SK-N-SH treated with all-trans-retinoic acid at 6 μM for 48 hours (cell line): ENCODE measurements at regions not wholly inside any gene's neighbourhood (a gene's known extent, or its start where the extent isn't known, plus 50 kb on each side); places are given as distances from the start of the nearest gene placed in this dataset.

Experiments used
- ATAC-seq: fragments of 200-7000 bp; cut with Tn5 transposase; 3 replicates; pipeline ENCODE4 v1.9.1; 2020; ENCODE audit warnings: mild to moderate bottlenecking, moderate library complexity
- BACH2 ChIP-seq: fragments of 250-450 bp; sonication (Bioruptor Pico); IDR thresholded peaks from 2 replicates; pipeline ENCODE4 v1.9.0; 2021; ENCODE audit warnings: mild to moderate bottlenecking, borderline replicate concordance
- CREB5 ChIP-seq: fragments of 250-450 bp; sonication (Bioruptor Pico); IDR thresholded peaks from 2 replicates; pipeline ENCODE4 v1.5.1; 2020; ENCODE audit warnings: low read depth, mild to moderate bottlenecking, moderate library complexity
- CSDC2 ChIP-seq: fragments of 250-450 bp; sonication (Bioruptor Pico); IDR thresholded peaks from 2 replicates; pipeline ENCODE4 v1.5.0; 2020; ENCODE audit warnings: mild to moderate bottlenecking, moderate library complexity
- CSRNP3 ChIP-seq: fragments of 250-450 bp; sonication (Bioruptor Pico); IDR thresholded peaks from 2 replicates; pipeline ENCODE4 v1.5.1; 2021; ENCODE audit warnings: mild to moderate bottlenecking, moderate library complexity
- ESRRG ChIP-seq: fragments of 250-450 bp; sonication (Bioruptor Pico); IDR thresholded peaks from 2 replicates; pipeline ENCODE4 v1.6.1; 2021; ENCODE audit warnings: mild to moderate bottlenecking
- GLIS3 ChIP-seq: fragments of 250-450 bp; sonication (Bioruptor Pico); IDR thresholded peaks from 2 replicates; pipeline ENCODE4 v1.5.0; 2020; ENCODE audit warnings: mild to moderate bottlenecking, moderate library complexity
- OSR1 ChIP-seq: fragments of 250-450 bp; sonication (Bioruptor Pico); IDR thresholded peaks from 2 replicates; pipeline ENCODE4 v1.8.0; 2022; ENCODE audit warnings: moderate library complexity, mild to moderate bottlenecking, inconsistent platforms
- PATZ1 ChIP-seq: fragments of 250-450 bp; sonication (Bioruptor Pico); IDR thresholded peaks from 2 replicates; pipeline ENCODE4 v1.8.0; 2020; ENCODE audit warnings: mild to moderate bottlenecking, moderate library complexity, borderline replicate concordance
- POU6F1 ChIP-seq: fragments of 250-450 bp; sonication (Bioruptor Pico); IDR thresholded peaks from 2 replicates; pipeline ENCODE4 v1.8.0; 2021; ENCODE audit warnings: low read depth, mild to moderate bottlenecking, moderate library complexity, borderline replicate concordance
- PPARA ChIP-seq: fragments of 250-450 bp; sonication (Bioruptor Pico); IDR thresholded peaks from 2 replicates; pipeline ENCODE4 v1.5.0; 2020; ENCODE audit warnings: mild to moderate bottlenecking, borderline replicate concordance
- SNAI2 ChIP-seq: fragments of 250-450 bp; sonication (Bioruptor Pico); IDR thresholded peaks from 2 replicates; pipeline ENCODE4 v1.5.0; 2020; ENCODE audit warnings: mild to moderate bottlenecking, moderate library complexity
- TOX ChIP-seq: fragments of 250-450 bp; sonication (Bioruptor Pico); IDR thresholded peaks from 2 replicates; pipeline ENCODE4 v1.8.0; 2021; ENCODE audit warnings: mild to moderate bottlenecking, moderate library complexity, borderline replicate concordance
- TSHZ2 ChIP-seq: fragments of 250-450 bp; sonication (Bioruptor Pico); IDR thresholded peaks from 2 replicates; pipeline ENCODE4 v1.5.0; 2020; ENCODE audit warnings: mild to moderate bottlenecking, moderate library complexity
- ZNF565 ChIP-seq: fragments of 450-650 bp; formaldehyde crosslinking; conservative IDR thresholded peaks from 2 replicates; pipeline ENCODE4 v1.5.0; 2020; ENCODE audit warnings: low read depth, mild to moderate bottlenecking, moderate library complexity
- ZNF70 ChIP-seq: fragments of 450-650 bp; formaldehyde crosslinking; IDR thresholded peaks from 2 replicates; pipeline ENCODE4 v1.5.0; 2020; ENCODE audit warnings: mild to moderate bottlenecking, moderate library complexity

- TF ChIP-seq CREB5 (CRISPR knock-in tag) (no peak), CSRNP3 (CRISPR knock-in tag) (no peak), ESRRG (CRISPR knock-in tag) (no peak)
- TF ChIP-seq, all 23 proteins: peak for 0
Measured at GRCh38 chr2:107006836-107007235, 120.9 kb upstream of the ST6GAL2 start (continued).

- no peak for ATAC-seq
- no peak for TF ChIP-seq BACH2 (CRISPR knock-in tag)
- no peak for TF ChIP-seq PPARA (CRISPR knock-in tag)
- no peak for TF ChIP-seq TOX
- TF ChIP-seq CSRNP3 (CRISPR knock-in tag) = no peak
- TF ChIP-seq ESRRG (CRISPR knock-in tag) = no peak
- no peak for TF ChIP-seq GLIS3 (CRISPR knock-in tag)
- no peak for TF ChIP-seq POU6F1 (CRISPR knock-in tag)
- TF ChIP-seq ZNF70 (CRISPR knock-in tag) = no peak
- TF ChIP-seq CREB5 (CRISPR knock-in tag) = no peak
- TF ChIP-seq ZNF565 (CRISPR knock-in tag) = no peak
- no peak for TF ChIP-seq SNAI2 (CRISPR knock-in tag)
- no peak for TF ChIP-seq CSDC2 (CRISPR knock-in tag)
- no peak for TF ChIP-seq TSHZ2 (CRISPR knock-in tag)
- TF ChIP-seq OSR1 (CRISPR knock-in tag) = no peak
- TF ChIP-seq PATZ1 (CRISPR knock-in tag) = no peak
Measured at GRCh38 chr2:107007927-107008326, 122.0 kb upstream of the ST6GAL2 start.

GRCh38 chr2:107008843-107009242, 122.9 kb upstream of the ST6GAL2 start:
- no peak for ATAC-seq
- no peak for TF ChIP-seq POU6F1 (CRISPR knock-in tag)
- no peak for TF ChIP-seq PPARA (CRISPR knock-in tag)
- TF ChIP-seq ESRRG (CRISPR knock-in tag) = no peak
